ENCODE measurements at regions not wholly inside any gene's neighbourhood (a gene's known extent, or its start where the extent isn't known, plus 50 kb on each side); places are given as distances from the start of the nearest gene placed in this dataset.

GRCh38 chr16:86632206-86632605 is 53.9 kb downstream of the FOXL1 start:
- DNase-seq = no peak

GRCh38 chr16:86632944-86633343 is 54.6 kb downstream of the FOXL1 start:
- no peak for DNase-seq

GRCh38 chr16:86634292-86634691 is 55.9 kb downstream of the FOXL1 start:
- DNase-seq = no peak

GRCh38 chr16:86635176-86635876 is 57.0 kb downstream of the FOXL1 start:
- no peak for DNase-seq

GRCh38 chr16:86635926-86636325 is 57.6 kb downstream of the FOXL1 start:
- DNase-seq = no peak

GRCh38 chr16:86637744-86638143 is 59.4 kb downstream of the FOXL1 start:
- DNase-seq = no peak

GRCh38 chr16:86638642-86639041 is 60.3 kb downstream of the FOXL1 start:
- DNase-seq = no peak

- no peak for DNase-seq
These were observed 61.0 kb downstream of the FOXL1 start for GRCh38 chr16:86639354-86639753.

GRCh38 chr16:86640265-86640843 is 62.0 kb downstream of the FOXL1 start:
- DNase-seq = no peak

GRCh38 chr16:86642087-86642486 is 63.7 kb downstream of the FOXL1 start:
- DNase-seq = no peak

- no peak for DNase-seq
These were observed 65.3 kb downstream of the FOXL1 start for GRCh38 chr16:86643671-86644070.

- DNase-seq = no peak
These were observed 69.2 kb downstream of the FOXL1 start for GRCh38 chr16:86647561-86647960.

- DNase-seq = no peak
These were observed 71.5 kb downstream of the FOXL1 start for GRCh38 chr16:86649875-86650274.

GRCh38 chr16:86651013-86651627 is 72.8 kb downstream of the FOXL1 start:
- no peak for DNase-seq

GRCh38 chr16:86651823-86652222 is 73.5 kb downstream of the FOXL1 start:
- no peak for DNase-seq

GRCh38 chr16:86653285-86654006 is 75.1 kb downstream of the FOXL1 start:
- no peak for DNase-seq

GRCh38 chr16:86657972-86658371 is 79.6 kb downstream of the FOXL1 start:
- DNase-seq = no peak

GRCh38 chr16:86660623-86661022 is 82.3 kb downstream of the FOXL1 start:
- no peak for DNase-seq

GRCh38 chr16:86661706-86662105 is 83.4 kb downstream of the FOXL1 start:
- DNase-seq = no peak

GRCh38 chr16:86662195-86662594 is 83.8 kb downstream of the FOXL1 start:
- no peak for DNase-seq

- no peak for DNase-seq
These were observed 84.4 kb downstream of the FOXL1 start for GRCh38 chr16:86662740-86663139.

- no peak for DNase-seq
These were observed 85.6 kb downstream of the FOXL1 start for GRCh38 chr16:86663685-86664521.

Measured in CD4-positive, alpha-beta T cell treated with Interferon alpha-2 for 1 hour (primary cell).